ENCODE measurements at regions not wholly inside any gene's neighbourhood (a gene's known extent, or its start where the extent isn't known, plus 50 kb on each side); places are given as distances from the start of the nearest gene placed in this dataset.

- TF ChIP-seq CHD1 (IDR thresholded peaks at IDR 0.05; ENCODE audit: low read depth, low read length), result no peak
- no peak for TF ChIP-seq SMC3 (IDR thresholded peaks at IDR 0.05; ENCODE audit: low read depth, low read length)
- TF ChIP-seq MAFK (IDR thresholded peaks at IDR 0.05; ENCODE audit: low read depth, low read length), result no peak
- TF ChIP-seq CEBPB (IDR thresholded peaks at IDR 0.05; ENCODE audit: low read depth, low read length), result no peak
- TF ChIP-seq USF2 (IDR thresholded peaks at IDR 0.05; ENCODE audit: low read depth, low read length), result no peak
- TF ChIP-seq CTCF (conservative IDR thresholded peaks at IDR 0.05; ENCODE audit: low read depth, low read length), result no peak
- no peak for TF ChIP-seq RAD21 (IDR thresholded peaks at IDR 0.05; ENCODE audit: low read length)
- no peak for TF ChIP-seq NFE2L2 (IDR thresholded peaks at IDR 0.05; ENCODE audit: low read depth, low read length)
- TF ChIP-seq ELK1 (IDR thresholded peaks at IDR 0.05; ENCODE audit: borderline replicate concordance, low read depth, low read length), result no peak
- no peak for TF ChIP-seq RCOR1 (IDR thresholded peaks at IDR 0.05; ENCODE audit: insufficient replicate concordance, low read length)
- no peak for TF ChIP-seq MAZ (IDR thresholded peaks at IDR 0.05; ENCODE audit: borderline replicate concordance, low read depth, low read length)
- no peak for TF ChIP-seq MXI1 (IDR thresholded peaks at IDR 0.05; ENCODE audit: borderline replicate concordance, low read depth, low read length)
- POLR2A ChIA-PET (ENCODE audit: unreplicated experiment), result no interaction called here
These were observed 93.2 kb downstream of the AKR1D1 start for GRCh38 chr7:138169441-138169851.

More at GRCh38 chr7:138169441-138169851, 93.2 kb downstream of the AKR1D1 start:
- ATAC-seq (ENCODE audit: low read depth) (no peak), DNase-seq (no peak)
- Histone ChIP-seq H3K9me1 (ENCODE audit: insufficient read depth, low read length) (no peaks in the 10 kb centered on the region), H3K9ac (ENCODE audit: low read depth, low read length) (no peak overlapping the region), H2BK120ac (ENCODE audit: low read depth, low read length) (no peak overlapping the region), H3K4ac (ENCODE audit: low read depth, low read length) (no peak overlapping the region), H3K4me3 (ENCODE audit: insufficient read depth, low read depth, low read length) (no peak overlapping the region), H3K79me1 (ENCODE audit: low read depth in 1 of 2, low read length in 2 of 2) (no peaks in the 10 kb centered on the region), H2AK5ac (ENCODE audit: low read depth, low read length) (no peak overlapping the region), H2BK20ac (ENCODE audit: low read depth, low read length) (no peak overlapping the region), H2AFZ (replicated peaks; ENCODE audit: low read length, poor library complexity) (no peak overlapping the region), H4K20me1 (ENCODE audit: insufficient read depth, low read length) (no peaks in the 10 kb centered on the region), H3K36me3 (ENCODE audit: control insufficient read depth, insufficient read depth, low read length) (no peaks in the 10 kb centered on the region), H2AK9ac (replicated peaks; ENCODE audit: low read depth, low read length, poor library complexity) (no peak overlapping the region), H3K4me2 (ENCODE audit: low read depth, low read length) (no peak overlapping the region), H3K9me3 (ENCODE audit: control insufficient read depth, insufficient read depth, low read length) (peaks cover 5% of the 10 kb centered on the region), H4K8ac (ENCODE audit: low read depth in 2 of 2, low read length in 2 of 2) (no peak overlapping the region), H3K27ac (ENCODE audit: insufficient read depth, low read length) (no peak overlapping the region), H3K14ac (replicated peaks; ENCODE audit: low read depth, low read length) (no peak overlapping the region), H2BK15ac (ENCODE audit: low read depth, low read length) (no peak overlapping the region), H3K18ac (ENCODE audit: low read depth, low read length) (no peak overlapping the region), H3K4me1 (ENCODE audit: control insufficient read depth, insufficient read depth, low read length) (no peaks in the 10 kb centered on the region), H4K5ac (ENCODE audit: low read depth, low read length) (no peak overlapping the region), H3K27me3 (ENCODE audit: control insufficient read depth, insufficient read depth, low read length) (no peaks in the 10 kb centered on the region), H3K56ac (ENCODE audit: extremely low read depth, insufficient read depth, low read length) (no peak overlapping the region), H3K23ac (ENCODE audit: low read depth, low read length) (no peak overlapping the region), H2BK5ac (ENCODE audit: low read depth, low read length, poor library complexity, severe bottlenecking) (no peak overlapping the region), H4K91ac (ENCODE audit: insufficient read depth, low read depth, low read length) (no peak overlapping the region)
- in situ Hi-C loops (cut with MboI; ENCODE audit: low sequenced_read_pairs), result no loop called here
- intact Hi-C loops (cut with micrococcal nuclease), result no loop called here
- BruUV-seq (replicated peaks), result no TSS peak
- no CpG with 5 or more reads among the region's 3 CpGs for WGBS, 2 experiments (ENCODE audit: extremely low coverage in 2 of 2, insufficient read length in 1 of 2)
- dilution Hi-C loops (cut with HindIII; ENCODE audit: low sequenced_read_pairs, unreplicated experiment), result no loop called here
- CTCF ChIA-PET, result no interaction called here

Data from IMR-90 (cell line).